GM21528 (cell line): ENCODE measurements at regions not wholly inside any gene's neighbourhood (a gene's known extent, or its start where the extent isn't known, plus 50 kb on each side); places are given as distances from the start of the nearest gene placed in this dataset.

Source experiments
- ATAC-seq: cut with Tn5 transposase; IDR thresholded peaks from one replicate; pipeline ENCODE4 v1.9.1; 2021; ENCODE audit warnings: mild to moderate bottlenecking, moderate library complexity; ENCODE audit not compliant: unreplicated experiment, low FRiP score

DNA sequence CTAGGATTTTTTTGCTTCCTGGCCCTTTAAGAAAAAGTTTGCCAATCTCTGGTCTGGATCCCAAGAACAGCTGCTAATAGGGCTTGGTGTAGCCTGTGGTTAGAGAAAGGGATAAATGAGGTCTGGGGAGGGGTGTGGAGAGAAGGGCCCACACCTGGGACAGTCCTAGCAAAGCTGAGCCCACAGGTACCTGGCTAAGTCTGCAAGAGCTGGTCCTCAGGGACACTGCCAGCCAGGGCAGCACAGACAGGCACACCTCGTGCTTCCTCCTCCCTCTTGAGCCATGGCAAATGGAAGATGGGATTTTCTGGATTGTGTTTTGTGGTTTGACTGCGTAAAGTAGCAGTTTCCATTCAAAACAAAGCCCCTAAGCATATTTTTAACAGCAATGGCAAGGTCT lies 217.5 kb downstream of the SOX9 start:
- no peak for ATAC-seq

DNA sequence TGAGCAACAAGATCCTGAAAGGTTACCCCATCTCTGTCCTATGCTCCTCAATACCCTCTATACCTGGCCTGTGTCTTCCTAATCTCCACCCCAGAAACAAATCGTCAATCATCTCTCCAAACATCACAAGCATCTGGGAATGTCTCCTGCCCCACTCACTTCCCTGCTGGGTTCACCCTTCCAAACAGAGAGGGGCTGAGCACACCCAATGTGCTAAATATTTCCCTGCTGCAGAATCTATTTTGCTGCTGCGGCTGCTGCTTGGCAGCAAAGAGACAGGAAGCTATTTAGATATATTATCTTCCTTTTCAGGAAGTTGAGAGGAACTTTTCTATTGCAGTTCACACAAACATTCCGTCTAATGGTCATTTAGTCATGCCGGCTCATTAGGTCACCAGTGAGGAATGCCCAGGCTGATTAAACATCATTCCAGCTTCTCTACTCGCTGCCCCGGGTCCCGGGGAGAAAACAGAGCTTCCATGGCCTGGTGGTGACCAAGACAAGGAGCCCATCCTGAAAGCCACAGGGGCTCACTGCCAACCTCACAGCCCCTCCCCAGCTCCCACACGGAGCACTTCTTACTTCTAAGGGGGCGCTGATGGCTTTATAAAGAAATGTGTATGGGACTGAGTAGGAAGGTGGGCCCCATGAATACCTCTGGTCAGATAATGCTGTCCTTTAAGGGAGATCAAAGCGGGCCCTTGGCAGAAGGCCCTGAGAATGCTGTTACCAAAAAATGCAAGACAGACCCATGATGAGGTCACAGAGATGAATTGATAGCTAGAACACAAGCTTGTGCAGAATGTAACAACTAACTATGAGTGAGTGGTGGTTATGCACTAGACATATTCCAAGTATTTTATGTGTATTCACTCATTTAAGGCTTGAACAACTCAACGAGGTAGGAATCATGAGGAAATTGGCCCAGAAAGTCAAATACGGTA lies 218.3 kb downstream of the SOX9 start:
- no peak for ATAC-seq

DNA sequence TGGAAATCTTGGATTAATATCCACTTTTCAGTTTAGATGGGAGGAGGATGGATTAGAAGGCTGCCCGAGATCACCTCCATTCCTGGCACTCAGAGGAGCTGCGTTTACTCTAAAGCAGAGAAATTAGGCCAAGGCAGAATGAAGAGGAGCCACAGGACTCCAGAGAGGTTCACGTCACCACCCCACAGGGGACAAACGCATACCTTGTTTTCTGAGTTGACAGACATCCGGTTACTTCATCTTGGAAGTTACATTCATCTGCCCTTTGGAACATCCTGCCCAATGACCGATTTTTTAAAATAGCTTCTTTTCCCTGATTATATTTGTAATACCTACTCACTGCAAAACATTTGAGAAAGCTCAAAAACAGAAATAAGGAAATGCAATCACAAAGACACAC lies 220.0 kb downstream of the SOX9 start:
- no peak for ATAC-seq

DNA sequence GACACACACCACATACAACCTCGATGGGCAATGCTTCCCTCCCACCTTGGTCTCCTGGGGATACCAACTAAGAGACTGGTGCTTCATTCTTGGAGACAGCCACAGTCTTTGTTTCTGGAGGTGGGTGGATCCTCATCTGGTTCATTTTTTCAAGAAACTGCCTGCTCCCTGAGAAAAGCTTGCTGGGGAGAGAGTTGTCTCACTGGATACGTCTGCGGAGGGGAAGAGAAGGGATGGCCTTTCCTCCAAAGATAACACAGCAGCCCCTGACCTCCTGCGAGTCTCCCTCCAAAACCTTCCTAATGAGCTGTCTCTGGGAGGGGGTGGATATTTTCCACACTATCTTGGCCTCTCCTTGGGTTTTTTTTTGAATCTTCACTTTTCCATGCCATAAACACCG lies 221.2 kb downstream of the SOX9 start:
- ATAC-seq, result no peak

DNA sequence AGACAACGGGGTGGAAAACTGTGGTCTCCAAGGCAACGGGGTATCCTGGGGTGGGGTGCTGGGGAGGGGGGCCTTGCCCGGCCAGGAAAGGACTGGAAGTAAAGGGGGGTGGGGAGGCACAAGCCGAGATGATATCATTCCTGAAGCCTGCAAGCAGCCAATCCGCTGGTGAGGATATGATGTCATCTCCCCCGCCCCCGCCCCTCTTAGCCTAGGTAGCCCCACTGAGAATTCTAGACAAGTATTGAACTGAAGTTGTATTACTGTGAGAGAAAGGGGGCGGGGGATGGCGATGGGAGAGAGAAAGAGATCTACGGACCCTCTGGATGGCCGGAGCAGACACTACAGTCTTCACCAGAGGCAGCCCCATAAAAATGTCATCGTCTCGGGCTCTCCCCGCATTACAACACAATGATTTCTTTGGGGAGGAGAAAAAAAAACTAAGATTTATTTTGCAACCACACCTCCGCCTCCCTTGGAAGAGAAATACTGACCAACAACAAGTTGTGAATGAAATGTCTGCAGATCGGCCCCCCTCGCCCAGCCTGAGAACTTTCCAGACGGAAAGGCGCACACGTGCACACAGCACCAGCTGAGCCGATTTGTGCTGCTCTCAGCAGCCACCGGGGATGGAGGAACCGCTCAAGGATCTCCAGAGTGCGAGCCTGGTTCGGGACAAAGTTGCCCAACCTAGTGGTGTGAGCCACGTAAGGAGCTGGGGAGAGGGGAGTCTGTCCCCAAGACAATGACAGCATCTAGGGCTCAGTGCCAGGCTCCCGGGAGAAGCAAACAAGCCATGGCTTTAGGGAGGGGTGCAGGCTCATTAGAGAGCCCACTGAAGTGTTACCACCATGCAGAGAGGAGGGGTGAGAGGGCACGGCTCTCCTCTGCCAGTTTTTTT lies 222.1 kb downstream of the SOX9 start:
- no peak for ATAC-seq

DNA sequence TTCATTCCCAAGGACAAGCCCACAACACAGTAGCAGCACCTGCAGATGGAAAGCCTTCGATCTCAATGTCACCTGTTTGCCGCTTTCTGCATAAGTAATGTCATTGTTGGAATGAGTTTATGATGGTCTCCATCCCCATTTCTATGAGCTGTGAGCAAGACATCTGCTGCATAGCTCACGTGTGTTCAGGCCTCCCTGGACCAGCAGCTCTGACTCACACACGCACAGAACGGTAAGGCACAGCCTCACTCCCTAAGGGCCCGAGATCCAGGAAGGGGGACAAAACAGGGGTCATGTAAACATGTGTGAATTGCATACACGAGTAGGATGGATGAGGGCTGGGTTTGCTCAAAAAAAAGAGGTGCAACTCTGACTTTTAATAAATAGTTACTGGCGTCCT lies 223.1 kb downstream of the SOX9 start:
- no peak for ATAC-seq

DNA sequence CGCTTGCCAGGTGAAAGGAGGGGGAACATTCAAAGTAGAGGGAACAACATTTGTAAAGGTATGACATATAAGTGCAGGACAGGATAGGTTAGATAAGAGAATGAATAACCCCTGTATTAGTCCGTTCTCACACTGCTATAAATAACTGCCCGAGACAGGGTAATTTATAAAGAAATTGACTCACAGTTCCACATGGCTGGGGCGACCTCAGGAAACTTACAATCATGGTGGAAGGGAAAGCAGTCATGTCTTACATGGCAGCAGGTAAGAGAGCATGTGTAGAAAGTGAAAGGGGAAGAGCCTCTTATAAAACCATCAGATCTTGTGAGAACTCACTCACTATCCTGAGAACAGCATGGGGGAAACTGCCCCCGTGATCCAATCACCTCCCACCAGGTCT lies 223.8 kb downstream of the SOX9 start:
- no peak for ATAC-seq

DNA sequence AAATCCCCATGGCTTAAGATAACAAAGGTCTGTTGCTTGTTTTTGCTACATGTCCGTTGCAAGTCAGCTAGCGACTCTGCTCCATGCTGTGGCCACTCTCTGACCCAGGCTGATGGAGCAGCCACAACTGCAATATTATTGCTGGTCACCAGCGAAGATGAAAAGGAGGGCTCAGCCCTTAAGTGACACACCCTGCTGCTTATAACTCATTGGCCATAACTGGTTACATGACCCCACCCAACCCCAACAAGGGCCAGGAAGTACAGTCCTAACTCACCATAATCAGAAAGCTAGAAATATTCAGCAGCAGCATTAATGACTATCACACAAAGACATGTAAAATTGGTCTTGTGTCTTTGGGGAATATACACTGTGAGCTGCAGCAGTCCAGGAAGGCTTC lies 224.3 kb downstream of the SOX9 start:
- no peak for ATAC-seq

DNA sequence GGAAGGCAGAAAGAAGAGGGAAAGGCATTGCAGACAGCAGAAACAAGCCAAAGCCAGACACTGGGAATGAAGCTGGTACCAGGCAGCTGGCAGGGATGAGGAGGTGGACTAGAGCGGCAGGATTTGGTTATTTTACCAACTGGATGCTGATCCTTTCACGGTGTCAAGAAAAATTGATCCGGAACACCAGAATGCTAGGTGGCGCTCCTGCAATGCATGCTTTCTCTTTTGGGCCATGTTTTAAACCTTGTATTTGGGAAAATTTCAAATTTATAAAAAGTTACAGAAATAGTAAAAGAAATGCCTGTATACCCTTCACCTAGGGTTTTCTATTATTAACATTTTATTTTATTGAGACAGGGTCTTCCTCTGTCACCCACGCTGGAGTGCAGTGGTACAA lies 224.7 kb downstream of the SOX9 start:
- no peak for ATAC-seq

DNA sequence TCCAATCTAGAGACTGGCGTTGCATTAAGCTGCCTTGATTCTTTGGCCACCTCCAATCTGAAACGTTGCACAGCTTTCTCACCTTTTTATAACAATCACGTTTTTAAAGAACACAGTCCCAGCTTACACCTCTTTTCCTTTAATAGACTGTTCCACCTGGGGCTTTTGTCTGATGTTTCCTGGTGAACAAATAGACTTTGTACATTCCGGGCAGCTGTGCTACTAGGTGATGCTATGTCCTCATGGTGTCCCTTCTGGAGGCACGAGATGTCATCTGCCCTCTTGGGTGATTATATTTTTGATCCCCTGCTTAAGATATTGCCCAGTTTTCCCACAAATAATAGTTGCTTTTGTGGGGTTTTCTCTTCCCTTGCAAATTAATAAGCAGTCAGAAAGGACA lies 225.5 kb downstream of the SOX9 start:
- ATAC-seq, result no peak

DNA sequence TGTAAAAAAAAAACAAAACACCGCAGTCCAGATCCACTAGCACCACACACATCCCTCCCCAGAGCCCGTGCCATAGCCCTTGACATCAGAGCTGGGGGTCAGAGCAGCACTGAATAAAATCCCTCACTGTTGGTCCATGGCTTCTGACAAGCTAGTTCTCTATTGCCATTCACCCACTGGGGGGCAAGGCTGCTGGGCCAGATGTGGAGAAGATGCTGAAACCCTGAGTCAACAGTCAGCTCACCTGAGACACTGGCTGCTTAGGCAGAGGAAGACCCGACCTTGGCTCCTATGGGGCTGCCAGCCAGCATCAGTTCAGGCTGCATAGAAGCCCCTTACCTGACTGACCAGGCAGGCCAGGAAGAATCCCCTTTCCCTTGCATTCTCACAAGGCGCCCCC lies 228.2 kb downstream of the SOX9 start:
- ATAC-seq, result no peak

DNA sequence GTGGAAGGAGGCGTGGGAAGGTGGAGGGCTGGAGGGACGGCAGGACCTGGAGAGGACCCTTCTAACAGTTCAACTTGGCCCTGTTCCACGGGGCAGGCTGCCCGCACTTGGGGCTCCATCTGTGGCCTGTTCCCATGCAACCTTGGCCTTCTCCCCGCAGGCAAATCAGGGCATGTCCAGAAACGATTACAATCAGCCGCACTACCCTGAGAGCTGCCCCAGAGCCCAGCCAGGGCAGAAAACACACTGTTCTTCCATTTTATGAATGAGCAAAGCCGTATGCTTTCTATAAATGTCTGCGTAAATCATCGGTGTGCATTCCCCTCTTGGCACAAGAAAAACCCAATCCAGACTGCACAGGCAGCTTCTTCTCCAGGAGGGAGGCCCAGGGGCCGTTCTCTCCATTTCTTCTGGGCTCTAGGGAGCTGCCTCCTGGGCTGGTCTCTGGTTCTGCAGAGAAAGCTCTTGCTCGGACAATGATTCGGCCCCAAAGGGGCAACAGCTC lies 228.7 kb downstream of the SOX9 start:
- no peak for ATAC-seq

DNA sequence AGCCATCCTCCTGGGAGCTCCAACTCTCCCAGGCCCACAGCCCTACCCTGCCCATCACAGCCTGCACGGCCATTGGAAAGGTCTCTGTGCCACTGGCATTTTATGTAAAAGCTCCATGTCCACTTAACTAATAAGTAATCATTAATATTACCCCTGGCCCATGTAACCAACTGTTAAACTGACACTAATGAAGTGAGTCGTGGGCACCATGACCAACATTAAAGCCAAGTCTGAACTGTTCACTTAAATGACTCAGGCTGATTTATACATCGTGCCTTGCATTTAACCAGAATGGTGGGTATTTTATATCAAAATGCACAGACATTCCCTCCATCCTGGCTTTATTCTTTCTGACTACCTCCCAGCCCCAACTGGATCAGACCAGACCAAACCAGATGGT lies 229.3 kb downstream of the SOX9 start:
- no peak for ATAC-seq

DNA sequence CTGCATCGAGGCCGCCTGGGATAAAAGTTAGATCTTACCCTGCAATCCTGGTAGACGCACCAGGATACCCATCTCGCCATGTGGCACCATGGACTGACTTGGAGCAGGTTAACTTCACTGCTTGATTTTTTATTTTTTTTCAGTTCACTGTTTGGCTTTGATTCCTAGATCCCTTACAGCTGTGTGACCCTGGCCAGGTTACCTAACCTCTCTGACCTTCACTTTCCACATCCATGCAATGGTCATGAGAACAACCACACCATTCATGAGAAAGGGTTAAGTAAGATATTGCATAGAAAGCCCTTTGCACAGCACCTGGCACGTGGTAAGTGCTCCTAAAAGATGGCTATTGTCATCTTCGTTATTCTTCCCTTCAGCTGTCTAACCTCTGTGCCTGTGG lies 230.5 kb downstream of the SOX9 start:
- ATAC-seq, result no peak

DNA sequence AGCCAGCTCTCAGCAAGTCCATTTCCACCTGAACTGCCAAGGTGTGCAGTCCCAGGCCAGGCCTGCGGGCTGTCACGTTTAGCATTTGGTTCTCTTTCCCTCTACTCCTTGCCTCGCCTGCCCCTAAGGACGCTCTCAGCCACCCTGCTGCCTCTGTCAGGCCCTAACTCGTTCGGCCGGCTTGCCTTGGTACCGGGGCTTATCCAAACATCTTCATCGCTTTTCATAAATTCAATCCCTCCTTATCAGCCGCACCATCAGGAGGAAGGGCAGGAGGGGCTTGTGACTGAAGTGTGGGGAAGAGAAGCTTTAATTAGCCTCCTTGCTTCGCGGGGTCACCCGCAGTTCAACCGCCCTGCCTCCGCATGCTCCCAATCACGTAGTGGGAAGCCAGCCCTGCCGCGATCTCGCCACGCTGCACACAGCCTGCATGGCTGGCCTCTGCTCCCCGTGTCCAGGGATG lies 231.1 kb downstream of the SOX9 start:
- no peak for ATAC-seq

DNA sequence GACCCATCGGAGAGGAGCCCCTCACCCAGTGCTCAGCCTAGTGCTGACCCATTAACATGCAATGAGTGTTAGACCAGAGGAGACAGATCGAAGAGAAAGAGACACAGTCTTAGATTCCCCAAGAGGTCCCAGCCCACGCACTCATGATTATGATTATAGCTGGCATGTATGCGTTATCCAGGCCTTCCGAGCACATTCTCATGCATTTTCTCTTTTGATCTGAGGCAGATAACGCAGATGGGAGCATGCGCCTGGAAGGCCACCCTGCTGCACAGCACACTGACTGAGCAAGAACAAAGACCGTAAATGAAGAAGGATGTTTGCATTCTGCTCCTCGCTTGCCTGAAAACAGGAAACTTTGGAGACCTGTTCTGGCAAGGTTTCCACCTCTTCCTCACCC lies 232.7 kb downstream of the SOX9 start:
- ATAC-seq, result no peak

DNA sequence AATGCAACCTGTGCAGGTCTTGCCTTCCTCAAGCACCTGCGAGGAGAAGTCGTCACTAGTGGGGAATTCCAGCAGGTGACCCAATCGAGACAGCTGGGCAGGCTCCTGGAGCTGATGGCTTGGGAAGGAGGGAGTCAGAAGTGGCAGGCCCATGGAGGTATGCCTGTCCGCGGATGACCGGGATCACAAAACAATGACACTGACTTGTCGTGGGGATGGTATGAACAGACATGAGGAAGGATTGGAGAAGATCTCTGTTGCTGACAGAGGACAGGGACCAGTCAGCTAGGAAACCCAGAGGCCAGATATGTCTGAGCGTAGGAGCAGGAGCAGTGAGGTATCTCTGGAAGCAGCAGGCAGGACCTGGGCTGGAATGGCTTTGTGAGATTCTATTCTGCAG lies 233.3 kb downstream of the SOX9 start:
- no peak for ATAC-seq

DNA sequence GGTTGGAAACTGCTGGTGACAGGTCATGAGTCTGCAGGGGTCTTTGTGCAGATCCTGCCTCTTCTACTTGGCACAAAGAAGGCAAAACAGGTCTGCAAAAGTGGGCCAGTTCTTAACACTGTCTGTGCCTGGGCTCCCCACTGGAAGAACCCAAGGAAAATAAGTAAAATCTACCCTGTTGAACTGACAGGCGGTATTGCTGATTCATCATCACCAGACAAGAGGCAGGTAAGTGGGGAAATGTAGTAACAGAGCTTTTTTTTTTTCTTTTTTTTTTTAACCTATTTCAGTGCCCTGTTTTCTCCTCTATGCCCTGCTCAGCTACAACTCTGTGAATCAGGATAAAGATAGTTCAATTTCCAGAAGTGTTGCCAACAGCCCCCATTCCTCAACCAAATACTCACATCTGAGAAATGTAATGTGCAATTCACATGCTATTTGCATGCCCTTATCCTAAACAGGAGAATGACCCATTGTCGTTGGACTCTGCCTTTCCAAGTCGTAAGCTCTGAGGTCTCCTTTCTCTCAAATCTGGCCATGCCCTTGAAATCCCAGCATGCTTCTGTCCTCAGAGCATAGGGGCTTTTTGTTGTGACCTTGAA lies 237.0 kb downstream of the SOX9 start:
- no peak for ATAC-seq

DNA sequence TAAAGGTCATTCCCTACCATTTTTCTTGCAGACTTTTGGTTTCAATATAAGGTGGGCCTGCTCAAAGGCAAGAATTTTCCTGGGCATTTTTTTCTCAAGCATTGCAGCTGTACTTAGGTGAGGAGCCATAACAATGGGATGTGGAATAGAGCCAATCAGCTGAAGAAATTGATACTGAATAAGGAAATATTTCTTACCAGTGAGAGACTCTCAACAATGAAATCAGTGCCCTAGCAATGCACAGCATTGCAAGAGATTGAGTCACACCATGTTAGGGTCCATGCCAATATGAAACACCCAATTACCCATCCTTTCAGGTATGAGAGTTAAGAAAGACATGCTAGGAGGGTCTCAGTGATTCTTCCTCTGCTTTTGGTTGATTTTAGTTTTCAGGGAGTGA lies 237.6 kb downstream of the SOX9 start:
- ATAC-seq, result no peak

DNA sequence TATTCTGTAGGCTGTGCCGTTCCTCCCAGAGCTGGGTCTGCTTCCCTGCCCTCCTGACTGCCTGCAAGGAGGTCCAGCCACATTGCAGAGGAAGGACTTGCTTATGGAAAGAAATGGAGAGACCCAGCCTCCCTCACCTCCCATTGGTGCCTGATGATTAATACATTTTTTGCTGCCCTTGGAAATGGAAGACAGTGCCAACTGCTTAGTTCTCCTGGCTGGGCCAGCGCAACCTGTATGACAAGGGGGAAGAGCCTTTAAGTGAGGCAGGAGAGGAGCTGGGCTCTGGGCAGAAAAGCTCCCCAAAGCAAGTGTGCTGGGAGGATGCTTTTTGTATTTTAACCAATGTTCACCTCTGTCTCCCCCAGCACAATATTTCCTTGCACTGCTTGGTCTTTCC lies 238.5 kb downstream of the SOX9 start:
- ATAC-seq, result no peak

DNA sequence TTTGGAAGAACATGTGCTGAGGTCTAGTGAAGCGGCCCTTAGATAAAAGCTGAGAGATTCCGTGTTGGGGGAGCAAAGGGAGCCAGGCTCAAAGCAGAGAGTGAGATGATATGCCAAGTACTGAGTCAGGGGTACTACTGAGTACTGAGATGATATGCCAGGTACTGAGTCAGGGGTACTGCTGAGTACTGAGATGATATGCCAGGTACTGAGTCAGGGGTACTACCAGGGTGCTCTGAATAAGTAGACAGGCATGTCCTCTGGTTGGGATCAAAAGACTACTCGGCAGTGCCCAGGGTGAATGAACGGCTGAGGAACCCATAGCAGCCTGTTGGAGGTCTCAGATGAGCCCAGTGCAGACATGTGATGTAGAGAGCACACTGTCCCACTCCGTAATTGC lies 239.0 kb downstream of the SOX9 start:
- ATAC-seq, result no peak
